ENCODE measurements at regions not wholly inside any gene's neighbourhood (a gene's known extent, or its start where the extent isn't known, plus 50 kb on each side); places are given as distances from the start of the nearest gene placed in this dataset.

GRCh38 chr5:62155988-62156387, 150.0 kb upstream of the KIF2A start:
- TF ChIP-seq CTCF (IDR thresholded peaks at IDR 0.05; ENCODE audit: control extremely low read depth in 1 of 3, insufficient read depth in 1 of 3, low read depth in 1 of 3, low read length in 3 of 3): no peak
- TF ChIP-seq, protein P1, sequence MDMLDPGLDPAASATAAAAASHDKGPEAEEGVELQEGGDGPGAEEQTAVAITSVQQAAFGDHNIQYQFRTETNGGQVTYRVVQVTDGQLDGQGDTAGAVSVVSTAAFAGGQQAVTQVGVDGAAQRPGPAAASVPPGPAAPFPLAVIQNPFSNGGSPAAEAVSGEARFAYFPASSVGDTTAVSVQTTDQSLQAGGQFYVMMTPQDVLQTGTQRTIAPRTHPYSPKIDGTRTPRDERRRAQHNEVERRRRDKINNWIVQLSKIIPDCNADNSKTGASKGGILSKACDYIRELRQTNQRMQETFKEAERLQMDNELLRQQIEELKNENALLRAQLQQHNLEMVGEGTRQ (IDR thresholded peaks at IDR 0.05; ENCODE audit: low read length): no peak
- TF ChIP-seq CTBP2 (IDR thresholded peaks at IDR 0.05; ENCODE audit: borderline replicate concordance, insufficient read depth, insufficient read length, low read length): no peak
- no peak for TF ChIP-seq POU5F1 (IDR thresholded peaks at IDR 0.05; ENCODE audit: low read depth, low read length)
- TF ChIP-seq BACH1 (IDR thresholded peaks at IDR 0.05; ENCODE audit: low read length): no peak
